Chondrocyte (in vitro differentiated cells): ENCODE measurements at regions not wholly inside any gene's neighbourhood (a gene's known extent, or its start where the extent isn't known, plus 50 kb on each side); places are given as distances from the start of the nearest gene placed in this dataset.

Experiments
- DNase-seq: peaks from one replicate; pipeline ENCODE4 v3.0.0; 2021; ENCODE audit warnings: mixed read lengths, low spot score
- H3K27ac Mint-ChIP-seq: one replicate; pipeline ENCODE4 v1.8.0; 2021; ENCODE audit warnings: mild to moderate bottlenecking, moderate library complexity, mixed read lengths; ENCODE audit not compliant: unreplicated experiment
- H3K27me3 Mint-ChIP-seq: 2 replicates; pipeline ENCODE4 v1.8.0; 2021; ENCODE audit warnings: low read depth, mixed read lengths
- H3K36me3 Mint-ChIP-seq: 2 replicates; pipeline ENCODE4 v1.8.0; 2021; ENCODE audit warnings: low read depth, mixed read lengths
- H3K4me1 Mint-ChIP-seq: 2 replicates; pipeline ENCODE4 v1.8.0; 2021; ENCODE audit warnings: low read depth, mild to moderate bottlenecking, mixed read lengths
- H3K4me3 Mint-ChIP-seq: one replicate; pipeline ENCODE4 v1.8.0; 2021; ENCODE audit warnings: mild to moderate bottlenecking, moderate library complexity, mixed read lengths; ENCODE audit not compliant: unreplicated experiment
- H3K9me3 Mint-ChIP-seq: 2 replicates; pipeline ENCODE4 v1.8.0; 2021; ENCODE audit warnings: low read depth, mixed read lengths
- CTCF ChIP-seq: fragments of 200-600 bp; sonication (generic); IDR thresholded peaks from 2 replicates; pipeline ENCODE4 v1.5.0; 2021; ENCODE audit warnings: antibody characterized with exemption, mild to moderate bottlenecking, moderate library complexity

- H3K4me1 Mint-ChIP-seq = peaks cover 9% of the 10 kb centered on the region
- TF ChIP-seq CTCF = no peak
- H3K27me3 Mint-ChIP-seq = peaks cover 11% of the 10 kb centered on the region
- no peaks in the 10 kb centered on the region for H3K36me3 Mint-ChIP-seq
- H3K27ac Mint-ChIP-seq = no peak overlapping the region
- no peak overlapping the region for H3K4me3 Mint-ChIP-seq
- no peak for DNase-seq
- no peaks in the 10 kb centered on the region for H3K9me3 Mint-ChIP-seq
These were observed 645.0 kb upstream of the KLF4 start for GRCh38 chr9:108134486-108135128.

- peaks cover 16% of the 10 kb centered on the region for H3K27me3 Mint-ChIP-seq
- TF ChIP-seq CTCF = no peak
- H3K36me3 Mint-ChIP-seq = no peaks in the 10 kb centered on the region
- H3K27ac Mint-ChIP-seq = no peak overlapping the region
- H3K4me3 Mint-ChIP-seq = no peak overlapping the region
- no peak for DNase-seq
- H3K4me1 Mint-ChIP-seq = peaks cover 9% of the 10 kb centered on the region
- no peaks in the 10 kb centered on the region for H3K9me3 Mint-ChIP-seq
These were observed 644.1 kb upstream of the KLF4 start for GRCh38 chr9:108133680-108134079.

DNA sequence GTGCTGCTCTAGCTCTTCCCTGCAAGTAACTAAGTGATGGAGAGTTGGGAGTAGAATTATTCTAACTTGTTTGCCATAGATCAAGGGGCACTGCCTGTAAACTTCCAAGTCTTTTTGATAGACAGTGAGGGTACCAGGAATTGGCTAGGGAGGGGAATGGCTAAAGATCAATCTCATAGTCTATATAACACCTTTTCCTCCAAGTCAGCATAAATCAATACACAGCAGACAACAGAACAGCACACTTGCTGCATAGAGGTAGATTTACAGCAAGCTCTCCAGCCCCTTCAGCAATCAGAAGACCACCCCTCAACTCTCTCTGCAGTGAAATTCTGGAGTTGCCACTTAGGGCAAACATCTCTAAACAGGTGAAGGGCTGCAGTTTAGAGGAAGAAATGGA, 643.5 kb upstream of the KLF4 start:
- Mint-ChIP-seq H3K4me3 (no peak overlapping the region), H3K27me3 (peaks cover 16% of the 10 kb centered on the region), H3K9me3 (no peaks in the 10 kb centered on the region), H3K36me3 (no peaks in the 10 kb centered on the region), H3K27ac (no peak overlapping the region), H3K4me1 (peaks cover 9% of the 10 kb centered on the region)
- TF ChIP-seq CTCF = no peak
- DNase-seq = no peak

DNA sequence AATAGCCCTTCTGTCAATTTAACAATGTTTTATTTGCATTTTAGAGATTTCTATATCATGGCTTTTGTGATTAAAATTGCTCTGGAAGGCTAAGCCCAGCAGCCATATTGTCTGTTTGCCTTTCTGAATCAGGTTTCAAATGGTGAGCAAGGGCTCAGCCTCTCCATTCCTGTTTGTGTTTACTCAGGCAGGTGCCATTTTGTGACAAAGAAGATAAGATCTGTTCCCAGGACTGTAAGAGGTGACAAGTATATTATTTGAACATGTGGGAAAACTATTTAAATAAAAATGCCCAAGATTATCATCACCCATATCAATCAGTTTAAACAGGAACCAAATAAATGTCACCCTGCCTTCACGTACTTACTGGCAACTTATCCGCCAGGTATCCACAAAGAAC, 641.3 kb upstream of the KLF4 start:
- DNase-seq = no peak
- Mint-ChIP-seq H3K4me1 (no peaks in the 10 kb centered on the region), H3K27me3 (peaks cover 16% of the 10 kb centered on the region), H3K9me3 (no peaks in the 10 kb centered on the region), H3K27ac (no peak overlapping the region), H3K36me3 (no peaks in the 10 kb centered on the region), H3K4me3 (no peak overlapping the region)
- TF ChIP-seq CTCF = no peak

- H3K4me3 Mint-ChIP-seq = no peak overlapping the region
- H3K4me1 Mint-ChIP-seq = no peaks in the 10 kb centered on the region
- H3K36me3 Mint-ChIP-seq = no peaks in the 10 kb centered on the region
- peak; percentile 54 for TF ChIP-seq CTCF
- peaks cover 14% of the 10 kb centered on the region for H3K27me3 Mint-ChIP-seq
- no peak for DNase-seq
- H3K9me3 Mint-ChIP-seq = peaks cover 10% of the 10 kb centered on the region
- no peak overlapping the region for H3K27ac Mint-ChIP-seq
These were observed 636.1 kb upstream of the KLF4 start for GRCh38 chr9:108125625-108126024.
